ENCODE measurements at regions not wholly inside any gene's neighbourhood (a gene's known extent, or its start where the extent isn't known, plus 50 kb on each side); places are given as distances from the start of the nearest gene placed in this dataset.

- Histone ChIP-seq H3K27ac (ENCODE audit: control insufficient read depth, insufficient read depth, low read length) (no peak overlapping the region), H3K4me3 (ENCODE audit: control insufficient read depth in 2 of 3, extremely low read depth in 1 of 3, insufficient read depth in 2 of 3, low read depth in 1 of 3, low read length in 3 of 3) (no peak overlapping the region), H3K4me1 (ENCODE audit: control insufficient read depth, extremely low read depth, insufficient read depth, low read length) (peaks cover 9% of the 10 kb centered on the region), H3K9me1 (ENCODE audit: control insufficient read depth, extremely low read depth, insufficient read depth, low read length) (no peaks in the 10 kb centered on the region), H2AFZ (ENCODE audit: control insufficient read depth, low read length) (no peak overlapping the region), H3K9ac (ENCODE audit: control insufficient read depth, extremely low read depth, insufficient read depth, low read length) (no peak overlapping the region), H4K20me1 (ENCODE audit: control insufficient read depth, extremely low read depth, insufficient read depth, low read length) (no peaks in the 10 kb centered on the region), H3K9me3 (ENCODE audit: control insufficient read depth, low read depth, low read length) (no peaks in the 10 kb centered on the region), H3K27me3 (ENCODE audit: control insufficient read depth, extremely low read depth, insufficient read depth, low read length) (no peaks in the 10 kb centered on the region), H3K36me3 (ENCODE audit: control insufficient read depth in 2 of 2, extremely low read depth in 1 of 2, insufficient read depth in 2 of 2, low read length in 2 of 2) (no peaks in the 10 kb centered on the region), H3K4me2 (ENCODE audit: control insufficient read depth, extremely low read depth, insufficient read depth, low read depth, low read length) (no peak overlapping the region), H3K79me2 (ENCODE audit: control insufficient read depth, insufficient read depth, low read length) (no peaks in the 10 kb centered on the region)
- DNase-seq (ENCODE audit: low read depth, low spot score) (no peak), FAIRE-seq (no peak)
- dilution Hi-C loops (cut with MboI; ENCODE audit: extremely low pct_ligation_motif_present, low sequenced_read_pairs) = no loop called here
- TF ChIP-seq, protein P1, sequence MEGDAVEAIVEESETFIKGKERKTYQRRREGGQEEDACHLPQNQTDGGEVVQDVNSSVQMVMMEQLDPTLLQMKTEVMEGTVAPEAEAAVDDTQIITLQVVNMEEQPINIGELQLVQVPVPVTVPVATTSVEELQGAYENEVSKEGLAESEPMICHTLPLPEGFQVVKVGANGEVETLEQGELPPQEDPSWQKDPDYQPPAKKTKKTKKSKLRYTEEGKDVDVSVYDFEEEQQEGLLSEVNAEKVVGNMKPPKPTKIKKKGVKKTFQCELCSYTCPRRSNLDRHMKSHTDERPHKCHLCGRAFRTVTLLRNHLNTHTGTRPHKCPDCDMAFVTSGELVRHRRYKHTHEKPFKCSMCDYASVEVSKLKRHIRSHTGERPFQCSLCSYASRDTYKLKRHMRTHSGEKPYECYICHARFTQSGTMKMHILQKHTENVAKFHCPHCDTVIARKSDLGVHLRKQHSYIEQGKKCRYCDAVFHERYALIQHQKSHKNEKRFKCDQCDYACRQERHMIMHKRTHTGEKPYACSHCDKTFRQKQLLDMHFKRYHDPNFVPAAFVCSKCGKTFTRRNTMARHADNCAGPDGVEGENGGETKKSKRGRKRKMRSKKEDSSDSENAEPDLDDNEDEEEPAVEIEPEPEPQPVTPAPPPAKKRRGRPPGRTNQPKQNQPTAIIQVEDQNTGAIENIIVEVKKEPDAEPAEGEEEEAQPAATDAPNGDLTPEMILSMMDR (optimal IDR thresholded peaks at IDR 0.05 in 1 of 3, IDR thresholded peaks at IDR 0.05 in 1 of 3, conservative IDR thresholded peaks at IDR 0.05 in 1 of 3; ENCODE audit: extremely low read depth in 1 of 3, insufficient read depth in 2 of 3, low read length in 3 of 3) = no peak
- TF ChIP-seq EZH2 (IDR thresholded peaks at IDR 0.05; ENCODE audit: low read length) = no peak
These were observed 332.5 kb downstream of the WDR11 start for GRCh38 chr10:121183707-121184106.

DNA sequence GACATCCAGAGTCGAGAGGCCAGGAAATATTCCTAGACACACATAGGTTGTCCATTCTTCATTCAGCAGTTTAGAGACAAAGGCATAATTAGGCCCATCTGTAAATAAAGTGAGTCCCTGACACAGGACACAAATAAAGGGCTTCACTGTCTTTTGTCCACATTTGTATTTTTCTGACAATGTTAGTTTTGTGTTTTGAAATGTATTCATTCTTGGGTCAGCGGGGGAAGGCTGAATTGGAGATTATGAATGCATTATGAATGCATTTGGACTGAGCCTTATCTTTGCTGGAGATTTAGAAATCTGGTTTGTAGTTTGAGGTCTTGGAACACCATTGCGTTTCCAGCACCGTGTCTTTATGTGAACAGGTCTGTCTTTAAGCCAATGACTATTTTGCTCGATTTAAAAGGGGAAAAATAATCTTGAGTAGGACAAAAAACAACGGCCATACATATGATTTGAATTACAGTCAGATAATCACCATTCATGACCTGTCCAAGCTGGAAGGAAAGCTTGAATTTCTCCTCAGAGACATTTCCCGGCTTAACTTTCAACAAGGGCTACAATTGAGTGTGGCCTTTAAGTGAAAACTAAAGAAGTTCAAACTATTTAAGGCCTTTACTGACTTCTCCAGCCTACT, 334.8 kb downstream of the WDR11 start:
- DNase-seq (ENCODE audit: low read depth, low spot score) (no peak), FAIRE-seq (no peak)
- Histone ChIP-seq H3K4me1 (ENCODE audit: control insufficient read depth, extremely low read depth, insufficient read depth, low read length) (no peaks in the 10 kb centered on the region), H4K20me1 (ENCODE audit: control insufficient read depth, extremely low read depth, insufficient read depth, low read length) (no peaks in the 10 kb centered on the region), H3K9me1 (ENCODE audit: control insufficient read depth, extremely low read depth, insufficient read depth, low read length) (no peaks in the 10 kb centered on the region), H3K27ac (ENCODE audit: control insufficient read depth, insufficient read depth, low read length) (no peak overlapping the region), H3K9ac (ENCODE audit: control insufficient read depth, extremely low read depth, insufficient read depth, low read length) (no peak overlapping the region), H3K27me3 (ENCODE audit: control insufficient read depth, extremely low read depth, insufficient read depth, low read length) (no peaks in the 10 kb centered on the region), H3K36me3 (ENCODE audit: control insufficient read depth in 2 of 2, extremely low read depth in 1 of 2, insufficient read depth in 2 of 2, low read length in 2 of 2) (no peaks in the 10 kb centered on the region), H3K79me2 (ENCODE audit: control insufficient read depth, insufficient read depth, low read length) (no peaks in the 10 kb centered on the region), H3K4me2 (ENCODE audit: control insufficient read depth, extremely low read depth, insufficient read depth, low read depth, low read length) (no peak overlapping the region), H3K4me3 (ENCODE audit: control insufficient read depth in 2 of 3, extremely low read depth in 1 of 3, insufficient read depth in 2 of 3, low read depth in 1 of 3, low read length in 3 of 3) (no peak overlapping the region), H3K9me3 (ENCODE audit: control insufficient read depth, low read depth, low read length) (no peaks in the 10 kb centered on the region), H2AFZ (ENCODE audit: control insufficient read depth, low read length) (no peak overlapping the region)
- no peak for TF ChIP-seq EZH2 (IDR thresholded peaks at IDR 0.05; ENCODE audit: low read length)
- TF ChIP-seq, protein P1 (optimal IDR thresholded peaks at IDR 0.05 in 1 of 3, IDR thresholded peaks at IDR 0.05 in 1 of 3, conservative IDR thresholded peaks at IDR 0.05 in 1 of 3; ENCODE audit: extremely low read depth in 1 of 3, insufficient read depth in 2 of 3, low read length in 3 of 3) = no peak
- dilution Hi-C loops (cut with MboI; ENCODE audit: extremely low pct_ligation_motif_present, low sequenced_read_pairs) = no loop called here
